Stimulated activated CD4-positive, alpha-beta T cell treated with anti-CD3 and anti-CD28 coated beads, Interleukin-1b, Interleukin-23, amount 100 ng/mL, for 1 hour (primary cell): ENCODE measurements at regions not wholly inside any gene's neighbourhood (a gene's known extent, or its start where the extent isn't known, plus 50 kb on each side); places are given as distances from the start of the nearest gene placed in this dataset.

ENCODE experiments used
- DNase-seq, 2 donors: peaks; one replicate each; pipeline ENCODE4 v3.0.0-alpha.2; 2020; ENCODE audit warnings: low read depth in 2 of 2

DNA sequence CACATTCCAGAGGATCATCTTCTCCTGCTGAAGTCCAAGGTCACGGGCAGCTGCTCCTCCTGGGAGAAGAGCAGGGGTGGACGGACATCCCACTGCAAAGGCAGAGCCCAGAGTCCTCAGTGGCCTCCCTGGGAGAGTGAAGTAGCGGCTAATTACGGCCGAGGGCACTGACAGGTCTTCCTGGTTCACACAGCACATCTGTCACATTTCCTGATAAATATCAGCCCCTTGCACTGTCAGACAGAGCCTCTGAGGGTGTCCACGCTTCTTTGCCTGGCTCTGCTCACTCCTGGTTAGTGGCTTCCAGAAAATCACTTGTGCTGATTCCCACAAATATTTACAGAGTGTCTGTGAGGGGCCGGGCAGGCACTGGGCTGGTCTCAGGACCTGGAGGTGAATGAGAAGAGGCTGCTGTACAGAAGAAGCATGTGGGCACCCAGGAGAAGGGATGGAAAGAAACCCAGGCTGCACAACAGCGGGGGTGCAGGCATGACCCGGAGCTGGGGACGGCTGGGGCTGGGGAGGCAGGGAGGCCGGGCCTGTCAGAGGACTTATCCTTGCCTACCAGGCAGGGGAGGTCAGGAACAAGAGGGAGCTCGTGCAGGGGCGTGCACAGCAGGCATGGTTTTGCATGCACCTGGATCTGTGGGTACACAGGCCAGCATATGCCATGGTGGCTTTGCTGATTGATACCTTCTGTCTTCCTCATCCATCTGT, 258.2 kb upstream of the TNRC6C start:
- DNase-seq = no peak

DNA sequence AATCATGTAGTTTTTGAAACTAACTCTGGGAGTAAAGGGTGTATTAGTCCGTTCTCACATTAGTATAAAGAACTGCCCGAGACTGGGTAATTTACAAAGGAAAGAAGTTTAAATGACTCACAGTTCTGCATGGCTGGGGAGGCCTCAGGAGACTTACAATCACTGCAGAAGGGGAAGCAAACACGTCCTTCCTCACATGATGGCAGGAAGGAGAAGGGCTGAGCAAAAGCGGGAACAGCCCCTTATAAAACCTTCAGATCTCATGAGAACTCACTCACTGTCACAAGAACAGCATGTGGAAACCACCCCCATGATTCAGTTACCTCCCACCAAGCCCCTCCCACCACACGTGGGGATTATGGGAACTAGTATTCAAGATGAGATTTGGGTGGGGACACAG, 256.5 kb upstream of the TNRC6C start:
- DNase-seq = no peak

DNA sequence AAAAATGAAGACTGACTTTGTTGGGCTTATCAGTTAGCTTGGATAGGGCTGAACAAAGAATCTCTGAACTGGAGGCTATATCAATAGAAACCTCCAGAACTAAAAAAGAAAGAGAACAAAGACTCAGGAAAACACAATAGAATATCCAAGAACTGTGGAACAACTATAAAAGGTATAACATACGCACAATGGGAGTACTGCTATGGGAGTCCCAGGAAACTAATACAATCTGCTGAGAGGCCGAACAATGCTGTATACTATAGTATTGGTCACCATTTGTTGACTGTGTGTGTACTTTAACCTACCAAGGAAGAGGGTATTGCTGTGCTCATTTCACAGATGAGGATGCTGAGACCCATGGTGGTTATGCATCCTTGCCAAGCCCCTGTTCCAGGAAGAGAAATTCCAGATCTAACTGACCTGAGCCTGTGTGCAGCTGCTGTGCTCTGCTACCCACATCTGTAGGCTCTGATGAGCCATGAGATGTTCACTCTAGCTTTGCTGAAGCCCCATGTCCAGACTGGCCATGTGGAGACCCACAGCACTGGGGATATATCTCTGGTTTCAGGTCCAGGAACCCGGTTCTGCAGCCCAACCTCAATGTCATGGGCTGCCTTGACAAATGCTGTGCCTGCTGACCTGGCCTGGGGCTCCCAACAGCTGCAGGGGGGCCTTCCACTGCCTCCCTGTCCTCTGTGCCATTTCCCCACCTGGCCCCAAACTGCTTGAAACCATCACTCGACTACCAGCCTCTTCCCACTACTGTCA, 254.3 kb upstream of the TNRC6C start:
- no peak for DNase-seq

DNA sequence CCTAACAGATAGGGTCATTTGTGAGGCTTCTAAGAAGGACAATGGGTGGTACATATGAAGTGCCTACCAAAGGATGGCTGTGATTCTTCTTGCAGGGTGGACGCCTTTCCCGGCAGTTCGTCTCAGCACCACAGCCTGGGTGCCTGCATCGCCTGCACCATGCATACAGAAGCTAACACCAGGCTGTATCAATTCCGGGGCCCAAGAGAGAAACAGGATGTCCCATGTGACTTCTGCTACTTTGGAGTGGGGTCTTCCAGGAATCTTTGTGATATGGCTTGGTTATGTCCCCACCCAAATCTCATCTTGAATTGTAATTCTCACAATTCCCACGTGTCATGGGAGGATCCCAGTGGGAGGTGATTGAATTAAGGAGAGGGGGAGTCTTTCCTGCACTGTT, 251.6 kb upstream of the TNRC6C start:
- no peak for DNase-seq

DNA sequence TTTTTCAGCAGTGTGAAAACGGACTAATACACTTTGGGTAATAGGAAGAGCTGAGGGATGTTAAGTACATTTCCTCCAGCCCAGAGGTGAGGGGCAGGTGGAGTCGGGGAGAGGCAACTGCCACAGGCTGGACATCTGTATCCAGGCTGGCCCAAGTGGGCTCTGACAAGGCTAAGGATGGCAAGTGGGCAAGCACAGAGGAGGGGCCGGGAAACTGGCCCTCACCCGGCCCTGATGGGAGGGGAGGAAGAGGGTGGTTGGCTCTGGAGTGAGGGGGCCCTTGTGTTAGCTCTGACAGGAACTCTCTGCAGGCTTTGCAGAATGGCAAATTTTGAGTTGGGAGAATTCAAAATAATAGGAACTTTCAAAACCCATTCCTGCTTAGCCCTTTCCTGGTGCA, 251.0 kb upstream of the TNRC6C start:
- DNase-seq = no peak

DNA sequence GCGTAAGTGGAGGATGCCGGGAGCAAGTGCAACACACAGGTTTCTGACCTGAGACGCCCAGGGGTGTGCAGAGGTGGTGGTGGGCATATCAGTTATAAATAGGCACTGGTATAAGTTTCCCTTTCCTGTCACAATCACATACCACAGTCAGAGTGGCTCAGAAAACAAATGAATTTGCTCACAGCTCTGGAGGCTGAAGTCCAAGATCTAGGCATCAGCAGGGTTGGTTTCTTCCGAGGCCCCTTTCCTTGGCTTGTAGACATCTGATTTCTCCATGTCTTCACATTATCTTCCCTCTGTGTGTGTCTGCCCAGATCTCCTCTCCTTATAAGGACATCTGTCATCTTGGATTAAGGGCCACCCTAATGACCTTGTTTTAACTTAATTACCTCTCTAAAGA, 250.5 kb upstream of the TNRC6C start:
- DNase-seq = no peak

DNA sequence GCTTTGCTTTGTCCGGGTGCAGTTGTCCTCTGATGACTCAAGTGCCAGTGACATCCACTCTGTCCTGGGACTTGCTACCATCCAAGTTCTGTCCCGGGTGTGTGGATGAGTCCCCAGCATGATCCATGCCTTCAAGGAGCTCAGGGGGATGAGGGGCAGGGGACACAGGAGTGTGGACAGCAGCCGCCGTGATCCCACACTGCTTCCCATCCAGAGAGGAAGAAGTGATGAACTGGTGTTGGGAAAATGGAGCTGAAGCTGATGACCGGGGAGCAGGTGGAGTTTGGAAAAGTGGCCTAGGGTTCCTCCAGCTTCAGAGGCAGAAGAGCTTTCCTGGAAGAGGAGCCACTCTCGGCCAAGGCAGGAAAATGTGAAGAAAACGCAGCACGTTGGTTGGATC, 249.6 kb upstream of the TNRC6C start:
- no peak for DNase-seq

DNA sequence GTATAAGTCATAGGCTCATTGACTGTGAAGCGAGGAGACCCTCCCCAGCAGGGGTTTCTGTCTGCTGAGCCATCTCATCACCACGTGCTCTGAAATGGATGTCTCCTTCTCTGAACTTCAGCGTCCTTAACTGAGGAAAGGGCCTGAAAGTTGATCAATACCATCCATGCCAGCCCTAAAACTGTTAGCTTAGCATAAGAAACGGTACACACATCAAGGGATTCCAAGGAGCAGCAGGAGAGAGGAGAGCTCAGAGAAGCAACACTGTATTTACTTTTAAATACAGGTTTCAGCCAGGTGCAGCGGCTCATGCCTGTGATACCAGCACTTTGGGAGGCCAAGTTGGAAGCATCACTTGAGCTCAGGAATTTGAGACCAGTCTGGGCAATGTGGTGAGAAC, 248.9 kb upstream of the TNRC6C start:
- no peak for DNase-seq

DNA sequence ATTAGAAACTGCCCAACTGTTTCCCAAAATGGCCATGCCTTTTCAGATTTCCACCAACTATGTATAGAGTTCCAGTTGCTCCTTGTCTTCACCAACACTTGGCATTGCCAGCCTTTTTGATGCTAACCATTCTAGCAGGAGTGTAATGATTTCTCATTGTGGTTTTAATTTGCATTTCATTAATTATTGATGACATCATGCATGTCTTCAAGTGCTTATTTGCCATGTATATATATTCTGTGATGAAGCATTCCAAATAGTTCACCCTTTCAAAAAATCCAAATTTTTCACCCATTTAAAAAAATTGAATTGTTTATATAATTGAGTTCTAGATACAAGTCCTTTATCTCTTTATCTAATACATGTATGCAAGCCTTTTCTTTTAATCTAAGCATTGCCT, 245.9 kb upstream of the TNRC6C start:
- DNase-seq = no peak

DNA sequence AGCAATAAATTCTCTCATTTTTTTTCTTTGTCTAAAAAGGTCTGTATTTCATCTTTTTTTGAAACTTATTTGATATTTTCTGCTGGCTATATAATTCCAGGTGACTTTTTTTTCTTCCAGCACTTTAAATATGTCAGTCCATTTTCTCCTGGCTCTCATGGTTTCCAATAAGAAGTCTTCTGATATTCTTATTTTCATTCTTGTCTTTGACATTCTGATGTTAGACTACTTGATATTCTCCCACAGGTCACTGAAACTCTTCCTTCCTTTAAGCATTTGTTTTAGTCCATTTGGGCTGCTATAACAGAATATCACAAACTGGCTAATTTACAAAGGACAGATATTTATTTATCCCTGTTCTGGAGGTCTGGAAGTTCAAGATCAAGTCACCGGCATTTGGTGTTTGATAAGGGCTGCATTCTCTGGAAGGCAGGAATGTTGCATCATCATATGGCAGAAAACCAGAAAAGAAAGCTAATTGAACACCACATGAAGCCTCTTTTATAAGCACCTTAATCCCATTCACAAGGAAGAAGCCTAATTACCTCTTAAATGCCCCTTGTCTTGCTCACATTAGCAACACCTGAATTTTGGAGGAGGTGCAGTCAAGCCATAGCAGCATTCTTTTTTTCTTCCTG, 242.1 kb upstream of the TNRC6C start:
- DNase-seq = no peak

DNA sequence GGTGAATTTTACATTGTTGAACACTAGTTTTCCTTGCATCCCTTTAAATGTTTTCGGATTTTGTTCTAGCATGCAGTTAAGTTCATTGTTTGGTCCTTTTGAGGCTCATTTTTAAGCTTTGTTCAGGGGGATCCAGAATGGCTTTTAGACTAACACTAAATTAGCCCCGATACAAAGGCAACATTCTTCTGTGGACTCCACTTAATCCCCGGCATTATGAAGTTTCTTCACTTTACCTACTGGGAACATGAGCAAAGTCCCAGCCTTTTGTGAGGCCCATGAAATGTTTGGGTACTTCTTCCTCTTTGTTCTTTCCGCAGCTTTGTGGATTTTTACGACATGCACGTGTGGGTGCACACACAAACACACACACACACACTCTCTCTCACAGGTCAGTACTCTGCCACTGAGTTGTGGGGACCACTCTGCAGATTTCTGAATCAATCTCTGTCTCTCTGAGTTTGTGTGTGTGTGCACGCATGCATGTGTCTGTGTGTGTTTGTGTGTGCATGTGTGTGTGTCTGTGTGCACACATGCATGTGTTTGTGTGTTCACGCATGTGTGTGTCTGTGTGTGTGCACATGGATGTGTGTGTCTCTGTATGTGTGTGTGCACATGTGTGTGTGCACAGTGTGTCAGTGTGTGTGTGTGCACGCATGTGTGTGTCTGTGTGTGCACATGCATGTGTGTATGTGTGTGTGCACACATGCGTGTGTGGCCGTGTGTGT, 240.4 kb upstream of the TNRC6C start:
- no peak for DNase-seq

DNA sequence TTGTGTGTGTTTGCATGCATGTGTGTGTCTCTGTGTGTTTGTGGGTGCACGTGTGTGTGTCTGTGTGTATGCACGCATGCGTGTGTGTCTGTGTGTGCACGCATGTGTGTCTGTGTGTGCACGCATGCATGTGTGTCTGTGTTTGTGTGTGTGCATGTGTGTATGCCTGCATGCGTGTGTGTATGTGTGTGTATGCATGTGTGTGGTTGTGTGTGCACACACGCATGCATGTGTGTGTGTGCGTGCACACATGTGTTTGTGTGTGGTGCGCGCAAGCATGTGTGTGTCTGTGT, 239.9 kb upstream of the TNRC6C start:
- DNase-seq = no peak

DNA sequence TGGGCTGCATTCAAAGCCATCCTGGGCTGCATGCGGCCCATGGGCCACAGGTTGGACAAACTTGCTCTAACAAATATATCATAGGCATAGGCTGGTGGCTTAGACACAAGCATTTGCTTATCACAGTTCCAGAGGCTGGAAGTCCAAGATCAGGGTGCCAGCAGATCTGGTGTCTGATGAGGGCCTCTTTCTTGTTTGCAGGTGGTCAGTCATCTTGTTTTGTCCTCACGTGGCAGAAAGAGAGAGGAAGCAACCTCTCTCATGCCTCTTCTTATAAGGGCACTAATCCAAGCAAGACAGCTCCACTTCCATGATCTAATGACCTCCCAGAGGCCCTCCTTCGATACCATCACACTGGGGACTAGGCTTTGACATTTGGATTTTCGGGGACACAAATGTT, 238.7 kb upstream of the TNRC6C start:
- DNase-seq = no peak

DNA sequence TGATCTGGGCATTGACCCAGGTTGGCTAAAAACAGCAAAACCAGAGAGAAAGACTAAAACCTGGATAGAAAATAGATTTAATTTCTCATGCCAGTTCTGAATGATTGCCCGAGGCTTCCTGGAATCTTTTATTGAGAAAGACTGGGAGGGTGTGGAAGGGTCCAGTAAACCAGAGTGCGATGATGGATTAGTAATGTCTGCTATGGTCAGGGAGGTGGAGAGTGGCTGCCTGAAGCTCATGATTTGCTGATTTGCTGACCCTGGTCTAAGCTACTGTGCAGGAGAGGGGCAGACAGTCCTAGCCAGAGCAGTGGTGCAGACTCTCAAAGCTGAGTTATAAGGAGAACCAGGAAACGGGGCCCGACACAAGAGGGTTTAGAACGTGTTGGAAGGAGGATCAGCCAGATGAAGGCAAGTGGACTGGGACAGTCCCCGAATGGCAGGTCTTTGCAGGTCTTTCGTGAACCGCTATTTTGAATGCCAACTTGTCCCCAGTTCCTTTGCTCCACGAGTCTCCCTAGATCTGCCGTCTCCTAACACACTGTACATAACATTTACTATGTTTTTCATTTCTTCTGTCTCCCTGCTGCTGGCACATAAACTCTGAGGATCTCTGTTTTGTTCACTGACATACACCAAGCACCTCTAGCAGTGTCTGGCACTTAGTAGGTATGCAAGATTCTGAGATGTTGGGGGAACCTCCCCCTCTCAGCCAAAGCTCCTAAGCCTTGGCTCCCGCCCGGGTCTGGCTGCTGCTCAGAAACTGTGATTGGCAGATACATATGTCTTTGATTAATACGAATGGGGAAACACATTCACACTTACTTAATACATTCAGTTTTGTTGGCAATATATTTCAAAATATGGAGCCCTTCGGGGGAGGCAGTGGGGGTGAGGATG, 237.3 kb upstream of the TNRC6C start:
- DNase-seq = no peak

DNA sequence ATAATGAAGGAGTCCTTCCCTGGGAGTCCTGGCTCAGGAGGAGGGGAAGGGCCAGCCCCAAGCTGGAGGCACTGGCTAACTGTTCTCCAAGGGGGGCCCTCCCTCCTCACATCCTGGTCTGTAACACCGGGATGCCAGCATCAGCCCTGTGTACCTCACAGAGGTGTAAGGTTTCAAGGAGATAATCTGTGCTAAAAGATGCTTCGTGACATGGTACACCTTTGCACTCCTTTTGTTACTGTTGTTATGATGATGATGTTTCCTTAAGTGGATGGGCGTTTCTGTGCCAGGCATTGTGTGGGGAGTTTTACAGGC, 236.7 kb upstream of the TNRC6C start:
- no peak for DNase-seq

DNA sequence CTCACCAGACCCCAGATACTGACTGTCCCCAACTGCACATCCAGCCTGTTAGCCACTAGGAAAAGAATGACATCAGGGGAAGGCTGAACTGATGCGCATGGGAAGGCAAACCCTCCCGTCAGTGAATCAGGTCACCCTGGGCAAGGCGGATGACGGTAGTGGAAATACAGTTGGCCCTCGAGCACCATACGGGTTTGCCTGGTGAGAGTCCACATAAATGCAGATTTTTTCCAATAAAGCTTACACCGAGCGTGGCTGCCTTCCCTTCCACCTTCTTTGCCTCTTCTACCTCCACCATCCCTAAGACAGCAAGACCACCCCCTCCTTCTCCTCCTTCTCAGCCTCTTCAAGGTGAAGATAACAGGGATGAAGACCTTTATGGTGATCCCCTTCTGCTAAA, 236.1 kb upstream of the TNRC6C start:
- DNase-seq = no peak

DNA sequence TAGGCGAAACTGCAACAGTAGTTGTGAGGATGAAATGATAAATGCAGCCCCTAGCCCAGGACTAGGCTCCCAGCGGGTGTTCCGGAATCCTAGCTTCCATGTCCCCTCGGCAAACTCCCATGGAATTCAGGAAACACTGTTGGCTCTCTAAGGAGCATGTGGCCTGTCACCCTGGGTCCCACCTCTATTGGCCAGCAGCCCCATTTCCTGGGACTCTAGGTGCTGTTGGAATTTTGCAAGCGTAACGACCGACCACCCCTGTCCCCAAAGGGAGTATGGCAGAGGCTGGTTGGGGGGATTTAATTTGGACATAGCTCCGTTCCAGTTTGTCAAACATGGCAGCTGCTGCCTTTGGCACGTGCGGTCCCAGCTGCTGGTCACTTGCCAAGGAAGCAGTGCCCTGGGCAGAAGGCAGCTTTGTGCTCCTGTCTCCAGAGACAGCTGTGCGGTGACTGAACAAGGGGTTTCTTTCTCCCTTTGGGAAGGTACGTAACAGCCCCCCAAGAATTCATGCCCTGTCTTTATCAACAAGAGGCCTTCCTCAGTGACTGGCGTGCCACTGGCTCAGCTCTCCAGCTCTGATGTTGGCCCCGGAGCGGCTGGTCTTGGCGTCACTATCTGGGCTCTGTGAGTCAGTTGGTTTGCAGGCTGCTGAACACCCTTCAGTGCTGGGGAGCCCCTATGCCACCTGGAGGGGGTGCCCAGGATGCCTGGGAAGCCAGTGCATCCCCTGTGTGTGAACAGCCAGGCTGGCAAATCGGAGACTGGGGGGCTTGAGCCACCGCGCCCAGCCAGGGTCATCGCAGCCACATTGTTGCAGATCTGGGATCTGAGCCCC, 235.2 kb upstream of the TNRC6C start:
- DNase-seq = no peak

DNA sequence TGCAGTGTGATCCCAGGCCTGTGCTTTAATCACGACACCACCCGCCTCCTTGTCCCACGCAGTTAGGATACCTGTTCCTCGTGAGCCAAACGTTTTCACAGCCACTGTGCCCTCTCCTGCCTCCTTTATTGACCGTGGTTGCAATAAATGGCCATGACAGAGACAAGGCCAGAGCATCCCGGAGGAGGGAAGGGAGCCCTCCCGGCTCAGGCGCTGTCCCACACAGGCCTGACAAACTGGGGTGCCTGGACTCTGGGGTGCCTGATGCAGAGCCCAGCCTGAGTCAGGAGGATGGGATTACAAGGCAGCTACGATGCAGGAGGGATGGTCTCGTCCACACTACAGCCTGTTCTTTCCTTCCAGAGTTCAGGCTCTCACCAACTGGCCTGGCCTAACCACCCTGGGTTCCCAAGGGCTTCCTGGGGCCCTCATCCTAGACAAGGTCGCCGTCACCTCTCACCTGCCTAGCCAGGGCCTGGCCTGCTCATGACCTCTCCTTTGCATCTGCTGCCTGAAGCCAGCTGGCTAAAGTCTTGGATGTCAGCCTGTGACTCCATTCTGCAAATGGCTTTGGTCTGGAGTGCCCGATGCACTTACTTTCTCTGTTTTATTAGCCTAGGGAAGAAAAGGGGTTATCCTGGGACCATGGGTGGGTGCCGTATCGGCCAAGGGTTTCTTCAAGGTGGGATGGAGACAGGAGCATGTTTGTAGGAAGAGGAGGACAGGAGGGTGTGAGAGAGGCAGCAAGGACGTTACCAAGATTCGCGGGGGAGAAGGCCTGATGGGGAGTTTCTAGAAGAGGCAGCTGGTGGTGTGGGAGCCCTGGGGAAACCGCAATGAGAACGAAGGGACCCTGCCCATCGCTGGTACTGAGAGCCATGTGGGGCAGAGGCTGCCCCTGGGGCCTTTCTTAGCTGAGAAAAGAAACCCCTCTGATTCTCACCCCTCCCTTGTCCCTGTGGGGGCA, 234.3 kb upstream of the TNRC6C start:
- no peak for DNase-seq

DNA sequence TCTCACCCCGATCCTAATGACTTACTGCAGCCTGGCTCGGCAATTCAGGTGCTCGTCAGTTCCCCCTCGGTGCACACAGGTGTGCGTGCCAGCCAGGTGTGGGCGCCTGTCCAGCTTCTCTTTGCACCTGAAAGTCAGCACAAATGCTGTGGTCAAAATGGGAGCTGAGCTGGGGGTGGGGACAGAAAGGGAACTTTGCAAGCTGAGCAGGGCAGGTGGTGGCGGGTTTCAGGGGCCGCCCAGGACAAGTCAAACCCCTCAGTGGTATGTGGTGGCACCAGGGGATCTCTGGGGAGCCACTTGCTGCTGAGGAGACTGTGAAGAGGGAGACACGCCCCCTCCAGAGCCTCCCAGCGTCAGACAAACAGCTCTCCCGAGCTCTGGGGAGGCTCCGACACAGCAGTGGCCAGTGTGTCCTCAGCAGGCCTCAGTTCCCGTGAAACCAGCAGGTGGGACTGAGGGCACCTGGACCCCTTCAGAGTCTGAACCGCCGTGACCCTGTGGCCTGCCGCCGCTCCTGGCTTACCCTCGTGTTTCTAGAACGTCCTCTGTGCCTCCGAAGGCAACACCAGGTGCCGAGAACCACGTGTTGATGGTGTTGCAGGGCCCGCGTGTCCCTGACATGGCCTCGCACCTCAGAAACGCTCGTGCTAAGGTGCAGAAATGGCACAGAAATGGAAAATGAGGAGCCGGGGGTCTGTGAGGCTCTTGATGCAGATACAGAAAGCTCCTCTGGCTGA, 233.5 kb upstream of the TNRC6C start:
- no peak for DNase-seq
